Endothelial cell of umbilical vein (primary cell): ENCODE measurements at regions not wholly inside any gene's neighbourhood (a gene's known extent, or its start where the extent isn't known, plus 50 kb on each side); places are given as distances from the start of the nearest gene placed in this dataset.

Experiments used
- BruUV-seq: library from RNA; stranded (reverse); fragments of 400-500 nt; replicated peaks from 2 replicates; lab custom pipeline; 2021; lab: Mats Ljungman, UMichigan
- CTCF ChIA-PET: fragments of 300-600, 350-600 bp; sonication (Branson Sonifier 250); formaldehyde crosslinking; loops from one replicate; lab custom pipeline; 2021; ENCODE audit warnings: antibody characterized with exemption, inconsistent platforms; lab: Charles Lee
- POLR2A ChIA-PET: fragments of 300-600, 350-600 bp; sonication (Branson Sonifier 250); formaldehyde crosslinking; loops from one replicate; lab custom pipeline; 2021; ENCODE audit warnings: antibody characterized with exemption, inconsistent platforms; lab: Charles Lee
- DNase-seq: peaks from one replicate; pipeline ENCODE4 v3.0.0-alpha.2; 2011; ENCODE audit warnings: low read depth, low spot score
- FAIRE-seq: peaks from 2 replicates; lab custom pipeline; 2011; peaks lifted over from hg19 to GRCh38; lab: Jason Lieb, UNC
- H2AFZ ChIP-seq: 2 replicates; pipeline ENCODE4 v1.6.0; 2012; ENCODE audit warnings: low read depth, low read length, control low read depth, inconsistent platforms
- H3K27ac ChIP-seq: 2 replicates; pipeline ENCODE4 v1.5.1; 2011; ENCODE audit warnings: low read depth, mild to moderate bottlenecking, control low read depth, low read length, moderate library complexity; ENCODE audit not compliant: insufficient read depth
- H3K27me3 ChIP-seq, 2 experiments: 2 replicates each; pipeline versions ENCODE4 v1.6.0 to v1.6.1; 2011; ENCODE audit warnings: low read length in 2 of 2, mixed read lengths in 1 of 2; ENCODE audit not compliant: control insufficient read depth in 2 of 2, insufficient read depth in 2 of 2
- H3K36me3 ChIP-seq, 2 experiments: 2 replicates in 1 of 2; 3 replicates in 1 of 2; pipeline ENCODE4 v1.5.1; 2011; ENCODE audit warnings: low read length in 2 of 2, mild to moderate bottlenecking in 1 of 2, moderate library complexity in 1 of 2; ENCODE audit not compliant: control insufficient read depth in 2 of 2, insufficient read depth in 2 of 2; ENCODE audit errors: extremely low read depth in 1 of 2
- H3K4me1 ChIP-seq: 3 replicates; pipeline ENCODE4 v1.5.1; 2011; ENCODE audit warnings: mild to moderate bottlenecking, low read length; ENCODE audit not compliant: control insufficient read depth, insufficient read depth; ENCODE audit errors: extremely low read depth
- H3K4me2 ChIP-seq: 2 replicates; pipeline ENCODE4 v1.6.1; 2011; ENCODE audit warnings: low read length, control low read depth, mixed read lengths; ENCODE audit not compliant: insufficient read depth
- H3K4me3 ChIP-seq, 3 experiments: fragments of 200-600 bp in 1 of 3; sonication (generic), shearing (Covaris generic) in 1 of 3; replicated peaks in 1 of 3; 2 replicates each; pipeline ENCODE4 v1.5.1; 2011 to 2016; ENCODE audit warnings: control low read depth in 3 of 3, low read length in 3 of 3, mild to moderate bottlenecking in 2 of 3, inconsistent platforms in 1 of 3, low read depth in 1 of 3, moderate library complexity in 1 of 3; ENCODE audit not compliant: insufficient read depth in 1 of 3
- H3K79me2 ChIP-seq: 2 replicates; pipeline ENCODE4 v1.6.0; 2012; ENCODE audit warnings: low read length, inconsistent platforms; ENCODE audit not compliant: control insufficient read depth, insufficient read depth
- H3K9ac ChIP-seq: replicated peaks from 2 replicates; pipeline ENCODE3; 2011; ENCODE audit warnings: low read length, control low read depth; ENCODE audit not compliant: insufficient read depth; ENCODE audit errors: extremely low read depth
- H3K9me1 ChIP-seq: replicated peaks from 3 replicates; pipeline ENCODE4 v1.6.0; 2011; ENCODE audit warnings: mild to moderate bottlenecking, low read length; ENCODE audit not compliant: control insufficient read depth, insufficient read depth; ENCODE audit errors: extremely low read depth
- H3K9me3 ChIP-seq: replicated peaks from 2 replicates; pipeline ENCODE4 v1.5.1; 2012; ENCODE audit warnings: low read length, inconsistent platforms; ENCODE audit not compliant: control insufficient read depth, insufficient read depth
- H4K20me1 ChIP-seq: replicated peaks from 2 replicates; pipeline ENCODE3; 2011; ENCODE audit warnings: mild to moderate bottlenecking, low read length; ENCODE audit not compliant: control insufficient read depth, insufficient read depth; ENCODE audit errors: extremely low read depth
- EZH2 ChIP-seq: IDR thresholded peaks from 2 replicates; pipeline ENCODE4 v1.6.1; 2012; ENCODE audit warnings: borderline replicate concordance, low read depth, mild to moderate bottlenecking, moderate library complexity, low read length, inconsistent platforms; ENCODE audit not compliant: severe bottlenecking
- FOS ChIP-seq: IDR thresholded peaks from 2 replicates; pipeline ENCODE4 v1.6.1; 2011; ENCODE audit warnings: mild to moderate bottlenecking, low read length, moderate library complexity, borderline replicate concordance; ENCODE audit not compliant: insufficient read depth
- GATA2 ChIP-seq: IDR thresholded peaks from 2 replicates; pipeline ENCODE4 v1.7.0; 2011; ENCODE audit warnings: low read depth, mild to moderate bottlenecking, moderate library complexity, mixed read lengths, low read length; ENCODE audit not compliant: insufficient read length, insufficient read depth
- JUN ChIP-seq: IDR thresholded peaks from 2 replicates; pipeline ENCODE4 v1.6.1; 2011; ENCODE audit warnings: borderline replicate concordance, low read depth; ENCODE audit not compliant: insufficient read length, insufficient read depth
- MYC ChIP-seq: IDR thresholded peaks from one replicate; pipeline ENCODE4 v1.6.1; 2011; ENCODE audit warnings: mild to moderate bottlenecking, low read depth, low read length
- POLR2AphosphoS5 ChIP-seq: IDR thresholded peaks from 2 replicates; pipeline ENCODE4 v1.6.1; 2012; ENCODE audit warnings: low read depth, mild to moderate bottlenecking, control low read depth, low read length, moderate library complexity; ENCODE audit not compliant: insufficient read depth
- dilution Hi-C: fragments of 300-500 bp; cut with MboI; formaldehyde crosslinking; loops from one replicate; pipeline ENCODE4 v1.15.0; 2019; ENCODE audit warnings: low sequenced_read_pairs; ENCODE audit not compliant: extremely low pct_ligation_motif_present
- intact Hi-C: fragments of 100-400 bp; cut with micrococcal nuclease; formaldehyde crosslinking; loops from one replicate; pipeline ENCODE4 v1.10.0; 2022
- TF ChIP-seq, protein P1 (sequence below): IDR thresholded peaks from 2 replicates; pipeline ENCODE4 v1.6.1; 2011; ENCODE audit not compliant: insufficient read depth, insufficient read length
- TF ChIP-seq, protein P2 (sequence below), 2 donors: IDR thresholded peaks; 1 replicate in 1 of 2; 2 replicates in 1 of 2; pipeline ENCODE4 v1.5.1; 2011; ENCODE audit warnings: low read length in 2 of 2, mild to moderate bottlenecking in 2 of 2, moderate library complexity in 2 of 2, control low read depth in 1 of 2, inconsistent platforms in 1 of 2, low read depth in 1 of 2; ENCODE audit not compliant: insufficient read depth in 1 of 2; ENCODE audit errors: extremely low read depth in 1 of 2

DNA sequence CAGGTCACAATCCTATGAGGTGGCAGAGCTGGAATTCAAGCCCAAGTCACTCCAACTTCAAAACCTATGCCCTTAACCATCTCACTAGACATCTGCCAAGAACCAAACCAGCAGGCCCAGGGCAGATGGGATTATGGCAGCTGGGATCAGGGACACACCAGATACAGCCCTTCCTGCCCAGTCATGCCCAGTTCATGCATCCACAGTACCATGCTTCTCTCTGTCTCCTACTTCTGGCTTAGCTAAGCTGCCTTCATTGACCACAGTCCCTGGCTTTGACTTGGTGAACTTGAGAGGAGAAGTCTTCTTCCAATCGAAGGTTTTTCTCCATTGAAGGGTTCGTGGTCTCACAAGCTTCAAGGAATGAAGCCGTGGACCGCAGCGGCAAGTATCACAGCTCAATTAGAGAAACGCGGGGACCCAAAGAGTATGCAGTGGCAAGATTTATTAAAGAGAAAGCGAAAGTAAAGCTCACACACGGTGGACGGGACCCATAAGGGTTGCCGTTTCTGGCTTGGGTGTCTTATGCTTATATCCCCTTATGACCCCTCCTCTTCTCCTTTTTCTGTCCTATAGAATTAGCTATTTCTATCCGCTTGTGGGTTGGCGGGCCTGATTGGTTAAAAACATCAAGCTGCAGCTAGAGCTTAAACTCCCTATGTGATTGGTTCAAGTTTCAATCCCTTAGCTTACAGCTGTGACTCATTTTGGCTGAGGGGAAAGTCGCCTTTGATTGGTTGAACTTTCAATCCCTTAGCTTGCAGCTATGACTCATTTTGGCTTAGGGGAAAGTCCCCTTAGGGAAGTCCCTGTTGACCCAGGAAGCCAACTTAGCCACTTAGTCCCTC lies 101.2 kb downstream of the TRIM36 start:
- Histone ChIP-seq H4K20me1 (no peaks in the 10 kb centered on the region), H3K4me1 (no peaks in the 10 kb centered on the region), H2AFZ (no peak overlapping the region), H3K9me3 (no peaks in the 10 kb centered on the region), H3K36me3 (no peaks in the 10 kb centered on the region), H3K27ac (no peak overlapping the region), H3K4me2 (no peak overlapping the region), H3K9me1 (no peaks in the 10 kb centered on the region), H3K9ac (no peak overlapping the region), H3K79me2 (no peaks in the 10 kb centered on the region), H3K27me3 (no peaks in the 10 kb centered on the region), H3K4me3 (no peak overlapping the region)
- intact Hi-C loops, result loop anchor here (1.0 to 2.0 kb wide), 2 partner anchors 1389 to 1456 kb away; no protein-coding TSS in a partner anchor
- TF ChIP-seq, protein P1, sequence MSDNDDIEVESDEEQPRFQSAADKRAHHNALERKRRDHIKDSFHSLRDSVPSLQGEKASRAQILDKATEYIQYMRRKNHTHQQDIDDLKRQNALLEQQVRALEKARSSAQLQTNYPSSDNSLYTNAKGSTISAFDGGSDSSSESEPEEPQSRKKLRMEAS, result no peak
- TF ChIP-seq, protein P2, sequence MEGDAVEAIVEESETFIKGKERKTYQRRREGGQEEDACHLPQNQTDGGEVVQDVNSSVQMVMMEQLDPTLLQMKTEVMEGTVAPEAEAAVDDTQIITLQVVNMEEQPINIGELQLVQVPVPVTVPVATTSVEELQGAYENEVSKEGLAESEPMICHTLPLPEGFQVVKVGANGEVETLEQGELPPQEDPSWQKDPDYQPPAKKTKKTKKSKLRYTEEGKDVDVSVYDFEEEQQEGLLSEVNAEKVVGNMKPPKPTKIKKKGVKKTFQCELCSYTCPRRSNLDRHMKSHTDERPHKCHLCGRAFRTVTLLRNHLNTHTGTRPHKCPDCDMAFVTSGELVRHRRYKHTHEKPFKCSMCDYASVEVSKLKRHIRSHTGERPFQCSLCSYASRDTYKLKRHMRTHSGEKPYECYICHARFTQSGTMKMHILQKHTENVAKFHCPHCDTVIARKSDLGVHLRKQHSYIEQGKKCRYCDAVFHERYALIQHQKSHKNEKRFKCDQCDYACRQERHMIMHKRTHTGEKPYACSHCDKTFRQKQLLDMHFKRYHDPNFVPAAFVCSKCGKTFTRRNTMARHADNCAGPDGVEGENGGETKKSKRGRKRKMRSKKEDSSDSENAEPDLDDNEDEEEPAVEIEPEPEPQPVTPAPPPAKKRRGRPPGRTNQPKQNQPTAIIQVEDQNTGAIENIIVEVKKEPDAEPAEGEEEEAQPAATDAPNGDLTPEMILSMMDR (IDR thresholded peaks at IDR 0.05; ENCODE audit: extremely low read depth in 1 of 2, insufficient read depth in 1 of 2, low read depth in 1 of 2, low read length in 2 of 2), result no peak
- no peak for TF ChIP-seq FOS
- TF ChIP-seq EZH2, result no peak
- TF ChIP-seq GATA2, result no peak
- TF ChIP-seq JUN, result no peak
- no peak for TF ChIP-seq MYC
- no peak for TF ChIP-seq POLR2AphosphoS5
- dilution Hi-C loops, result no loop called here
- peak; percentile 10 for DNase-seq
- POLR2A ChIA-PET, result no interaction called here
- CTCF ChIA-PET, result interaction anchor here (0.6 to 3.8 kb wide), 9 partner anchors 10 to 1457 kb away, joined by 3 to 82 read pairs (median 4); no protein-coding TSS in a partner anchor
- FAIRE-seq, result peak; percentile 8
- BruUV-seq, result no TSS peak
